HCT116 (cell line): ENCODE measurements at regions not wholly inside any gene's neighbourhood (a gene's known extent, or its start where the extent isn't known, plus 50 kb on each side); places are given as distances from the start of the nearest gene placed in this dataset.

Experiments used
- ATAC-seq: fragments of 200-7000 bp; cut with Tn5 transposase; 2 replicates; pipeline ENCODE4 v1.9.1; 2020; ENCODE audit warnings: mild to moderate bottlenecking, moderate library complexity
- BruUV-seq: library from RNA; stranded (reverse); fragments of 400-500 nt; replicated peaks from 2 replicates; lab custom pipeline; 2021; lab: Mats Ljungman, UMichigan
- CTCF ChIA-PET: fragments of 300-600 bp; sonication (Branson Sonifier 250); formaldehyde crosslinking; loops from one replicate; lab custom pipeline; 2021; ENCODE audit warnings: antibody characterized with exemption; lab: Charles Lee
- POLR2A ChIA-PET: fragments of 300-600, 350-600 bp; sonication (Branson Sonifier 250); formaldehyde crosslinking; loops from one replicate; lab custom pipeline; 2021; ENCODE audit warnings: antibody characterized with exemption; lab: Charles Lee
- RAD21 ChIA-PET, 2 experiments: fragments of 300-600 bp; sonication (Branson Sonifier 250); formaldehyde crosslinking; loops; one replicate each; lab custom pipeline; 2023; ENCODE audit warnings: low total read pairs in 2 of 2; ENCODE audit not compliant: uncharacterized antibody in 2 of 2, unreplicated experiment in 2 of 2, low non-redundant PET in 1 of 2; lab: Charles Lee
- DNase-seq: peaks from one replicate; pipeline ENCODE4 v3.0.0-alpha.2; 2010; ENCODE audit warnings: low read depth, low spot score
- H2AFZ ChIP-seq: fragments of 200-600 bp; shearing (Covaris generic), sonication (generic); 2 replicates; pipeline ENCODE4 v1.6.1; 2017; ENCODE audit warnings: low read depth, mixed run types, mixed read lengths, antibody characterized with exemption, low read length; ENCODE audit not compliant: poor library complexity, severe bottlenecking
- H3K27ac ChIP-seq: 2 replicates; pipeline ENCODE4 v1.5.1; 2012; ENCODE audit warnings: low read depth, low read length
- H3K27me3 ChIP-seq: fragments of 200-600 bp; sonication (generic); 2 replicates; pipeline ENCODE4 v1.6.1; 2016; ENCODE audit warnings: mixed run types, low read length, mixed read lengths; ENCODE audit not compliant: insufficient read depth
- H3K36me3 ChIP-seq, 2 experiments: fragments of 200-500 bp in 1 of 2; fragments of 200-600 bp in 1 of 2; sonication (Bioruptor generic) in 1 of 2; sonication (generic) in 1 of 2; 2 replicates each; pipeline versions ENCODE4 v1.5.1 to v1.6.1; 2014 to 2016; ENCODE audit warnings: low read length in 2 of 2, inconsistent platforms in 1 of 2, mixed read lengths in 1 of 2, mixed run types in 1 of 2; ENCODE audit not compliant: insufficient read depth in 2 of 2, control insufficient read depth in 1 of 2
- H3K4me1 ChIP-seq, 2 experiments: fragments of 200-600 bp in 1 of 2; sonication (generic) in 1 of 2; 2 replicates each; pipeline versions ENCODE4 v1.5.1 to v1.6.1; 2012 to 2017; ENCODE audit warnings: low read length in 2 of 2, inconsistent platforms in 1 of 2, mild to moderate bottlenecking in 1 of 2, mixed read lengths in 1 of 2, mixed run types in 1 of 2, moderate library complexity in 1 of 2; ENCODE audit not compliant: insufficient read depth in 2 of 2, control insufficient read depth in 1 of 2
- H3K4me2 ChIP-seq: fragments of 200-600 bp; sonication (generic); 2 replicates; pipeline ENCODE4 v1.6.1; 2017; ENCODE audit warnings: mixed run types, low read length, mixed read lengths
- H3K4me3 ChIP-seq, 2 experiments: fragments of 200-600 bp in 1 of 2; sonication (generic) in 1 of 2; replicated peaks in 1 of 2; 2 replicates each; pipeline ENCODE4 v1.5.1; 2011 to 2016; ENCODE audit warnings: low read length in 2 of 2, control low read depth in 1 of 2, low read depth in 1 of 2, mild to moderate bottlenecking in 1 of 2, mixed read lengths in 1 of 2, mixed run types in 1 of 2
- H3K79me2 ChIP-seq: fragments of 200-600 bp; sonication (generic); 2 replicates; pipeline ENCODE4 v1.6.1; 2017; ENCODE audit warnings: mild to moderate bottlenecking, mixed run types, low read length, moderate library complexity, mixed read lengths; ENCODE audit not compliant: insufficient read depth
- H3K9ac ChIP-seq: fragments of 200-600 bp; sonication (generic); 2 replicates; pipeline ENCODE4 v1.6.1; 2016; ENCODE audit warnings: low read length, mixed read lengths
- H3K9me2 ChIP-seq: fragments of 200-600 bp; sonication (generic), shearing (Covaris generic); 2 replicates; pipeline ENCODE4 v1.6.1; 2017; ENCODE audit warnings: mixed run types, mild to moderate bottlenecking, moderate library complexity; ENCODE audit not compliant: insufficient read depth
- H3K9me3 ChIP-seq, 2 experiments: fragments of 200-500 bp in 1 of 2; fragments of 200-600 bp in 1 of 2; sonication (Bioruptor generic) in 1 of 2; sonication (generic) in 1 of 2; 2 replicates each; pipeline ENCODE4 v1.6.1; 2014 to 2017; ENCODE audit warnings: low read length in 2 of 2, mixed read lengths in 2 of 2, inconsistent platforms in 1 of 2, low read depth in 1 of 2, mild to moderate bottlenecking in 1 of 2, mixed run types in 1 of 2, moderate library complexity in 1 of 2; ENCODE audit not compliant: control insufficient read depth in 1 of 2, insufficient read depth in 1 of 2
- H4K20me1 ChIP-seq: fragments of 200-600 bp; sonication (generic), shearing (Covaris generic); 2 replicates; pipeline ENCODE4 v1.6.1; 2017; ENCODE audit warnings: mixed run types, mild to moderate bottlenecking, moderate library complexity; ENCODE audit not compliant: insufficient read depth
- CTCF ChIP-seq, 3 experiments: fragments of 200-600 bp in 1 of 3; sonication (generic) in 1 of 3; IDR thresholded peaks in 2 of 3; conservative IDR thresholded peaks in 1 of 3; 2 replicates each; pipeline ENCODE4 v1.5.1; 2012 to 2017; ENCODE audit warnings: low read depth in 2 of 3, low read length in 2 of 3, antibody characterized with exemption in 1 of 3, borderline replicate concordance in 1 of 3, control low read depth in 1 of 3, mild to moderate bottlenecking in 1 of 3, mixed read lengths in 1 of 3, mixed run types in 1 of 3, moderate library complexity in 1 of 3; ENCODE audit not compliant: insufficient read depth in 1 of 3
- RAD21 ChIP-seq: IDR thresholded peaks from 2 replicates; pipeline ENCODE4 v1.6.1; 2012; ENCODE audit warnings: low read depth, mild to moderate bottlenecking
- REST ChIP-seq: IDR thresholded peaks from 2 replicates; pipeline ENCODE4 v1.6.1; 2012; ENCODE audit warnings: low read depth
- TCF7L2 ChIP-seq: IDR thresholded peaks from 2 replicates; pipeline ENCODE4 v1.7.0; 2011; ENCODE audit warnings: borderline replicate concordance, inconsistent platforms; ENCODE audit not compliant: insufficient read depth, insufficient read length; ENCODE audit errors: extremely low read depth
- YY1 ChIP-seq: IDR thresholded peaks from 2 replicates; pipeline ENCODE4 v1.6.1; 2011; ENCODE audit warnings: low read length, low read depth, moderate library complexity, mild to moderate bottlenecking; ENCODE audit not compliant: insufficient replicate concordance; ENCODE audit errors: extremely low read depth
- ZNF274 ChIP-seq: fragments of 200-500 bp; sonication (Bioruptor generic); IDR thresholded peaks from 2 replicates; pipeline ENCODE4 v1.6.1; 2014; ENCODE audit warnings: mild to moderate bottlenecking, low read depth, low read length, inconsistent platforms
- intact Hi-C: fragments of 100-400 bp; cut with micrococcal nuclease; formaldehyde crosslinking; loops from 2 replicates; pipeline ENCODE4 v1.10.0; 2022

DNA sequence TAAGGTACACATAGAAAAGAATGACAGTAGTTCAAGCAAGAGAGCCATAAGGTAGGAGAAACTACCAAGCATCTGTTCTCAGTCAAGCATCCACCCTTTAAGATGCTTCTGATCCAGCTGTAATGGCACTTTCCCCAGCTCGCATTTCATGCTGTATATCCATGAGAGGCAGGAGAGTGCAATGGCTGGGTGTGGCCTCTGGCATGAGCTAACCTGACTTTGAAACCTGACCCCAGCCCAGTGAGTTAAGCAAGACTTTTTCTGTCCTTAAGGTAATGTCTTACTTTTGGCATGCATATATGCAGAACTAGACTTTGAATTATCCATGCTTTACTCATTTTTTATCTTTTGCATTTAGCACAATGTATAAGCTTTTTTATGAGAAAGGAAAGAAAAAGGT lies 79.8 kb upstream of the CNTN5 start:
- ATAC-seq (no peak), DNase-seq (no peak)
- no peak overlapping the region for H3K4me3 ChIP-seq
- CTCF ChIA-PET: no interaction called here
- H3K79me2 ChIP-seq: no peaks in the 10 kb centered on the region
- RAD21 ChIA-PET: no interaction called here
- peaks cover 0 to 5% of the 10 kb centered on the region in 2 experiments; a peak in 3 of 4 replicates for H3K9me3 ChIP-seq
- H2AFZ ChIP-seq: no peak overlapping the region
- no peaks in the 10 kb centered on the region for H3K27me3 ChIP-seq
- H3K9me2 ChIP-seq: no peaks in the 10 kb centered on the region
- POLR2A ChIA-PET: no interaction called here
- intact Hi-C loops: no loop called here
- H3K27ac ChIP-seq: no peak overlapping the region
- H4K20me1 ChIP-seq: no peaks in the 10 kb centered on the region
- BruUV-seq: no TSS peak
- no peak overlapping the region for H3K9ac ChIP-seq
- no peak overlapping the region for H3K4me2 ChIP-seq
- no peaks in the 10 kb centered on the region for H3K36me3 ChIP-seq
- no peaks in the 10 kb centered on the region for H3K4me1 ChIP-seq
- TF ChIP-seq TCF7L2 (peak; percentile 68), RAD21 (no peak)

- ChIA-PET POLR2A (no interaction called here), CTCF (no interaction called here), RAD21 (no interaction called here)
- Histone ChIP-seq H3K27me3 (no peaks in the 10 kb centered on the region), H3K4me2 (no peak overlapping the region), H3K79me2 (no peaks in the 10 kb centered on the region), H3K27ac (no peak overlapping the region), H3K4me3 (no peak overlapping the region), H4K20me1 (no peaks in the 10 kb centered on the region), H3K9me3 (peaks cover 0 to 8% of the 10 kb centered on the region in 2 experiments; a peak in 3 of 4 replicates), H3K9me2 (no peaks in the 10 kb centered on the region), H3K4me1 (no peaks in the 10 kb centered on the region), H2AFZ (no peak overlapping the region), H3K9ac (no peak overlapping the region), H3K36me3 (no peaks in the 10 kb centered on the region)
- DNase-seq (no peak), ATAC-seq (no peak)
- BruUV-seq: no TSS peak
- intact Hi-C loops: no loop called here
- TF ChIP-seq ZNF274 (no peak), CTCF (IDR thresholded peaks at IDR 0.05 in 2 of 3, conservative IDR thresholded peaks at IDR 0.05 in 1 of 3; ENCODE audit: borderline replicate concordance in 1 of 3, insufficient read depth in 1 of 3, low read depth in 2 of 3, low read length in 2 of 3) (no peak), REST (no peak), YY1 (no peak)
Measured at GRCh38 chr11:98944461-98944860, 76.3 kb upstream of the CNTN5 start.
